ENCODE measurements at regions not wholly inside any gene's neighbourhood (a gene's known extent, or its start where the extent isn't known, plus 50 kb on each side); places are given as distances from the start of the nearest gene placed in this dataset.

- DNase-seq (ENCODE audit: low read depth): no peak
- no peak for TF ChIP-seq CTCF (IDR thresholded peaks at IDR 0.05; ENCODE audit: insufficient read depth, low read depth, low read length, missing control alignments)
Measured at GRCh38 chr9:89752154-89752553, 147.3 kb downstream of the GADD45G start.

GRCh38 chr9:89753472-89754055 is 148.8 kb downstream of the GADD45G start:
- DNase-seq (ENCODE audit: low read depth): peak; percentile 29
- no peak overlapping the region for H3K4me3 ChIP-seq (ENCODE audit: low read depth, low read length)
- no peak for TF ChIP-seq CTCF (IDR thresholded peaks at IDR 0.05; ENCODE audit: insufficient read depth, low read depth, low read length, missing control alignments)

More at GRCh38 chr9:89752154-89752553, 147.3 kb downstream of the GADD45G start:
- no peak overlapping the region for H3K4me3 ChIP-seq (ENCODE audit: low read depth, low read length)

GRCh38 chr9:89754193-89754592 is 149.4 kb downstream of the GADD45G start:
- no peak for TF ChIP-seq CTCF (IDR thresholded peaks at IDR 0.05; ENCODE audit: insufficient read depth, low read depth, low read length, missing control alignments)

GRCh38 chr9:89755821-89756220 is 151.0 kb downstream of the GADD45G start:
- no peak for DNase-seq (ENCODE audit: low read depth)
- no peak for TF ChIP-seq CTCF (IDR thresholded peaks at IDR 0.05; ENCODE audit: insufficient read depth, low read depth, low read length, missing control alignments)

More at GRCh38 chr9:89754193-89754592, 149.4 kb downstream of the GADD45G start:
- no peak for DNase-seq (ENCODE audit: low read depth)
- no peak overlapping the region for H3K4me3 ChIP-seq (ENCODE audit: low read depth, low read length)

GRCh38 chr9:89756891-89757537 is 152.2 kb downstream of the GADD45G start:
- H3K4me3 ChIP-seq (ENCODE audit: low read depth, low read length): no peak overlapping the region
- no peak for DNase-seq (ENCODE audit: low read depth)
- no peak for TF ChIP-seq CTCF (IDR thresholded peaks at IDR 0.05; ENCODE audit: insufficient read depth, low read depth, low read length, missing control alignments)

More at GRCh38 chr9:89755821-89756220, 151.0 kb downstream of the GADD45G start:
- no peak overlapping the region for H3K4me3 ChIP-seq (ENCODE audit: low read depth, low read length)

GRCh38 chr9:89757776-89758528 is 153.1 kb downstream of the GADD45G start:
- no peak for DNase-seq (ENCODE audit: low read depth)
- no peak overlapping the region for H3K4me3 ChIP-seq (ENCODE audit: low read depth, low read length)
- TF ChIP-seq CTCF (IDR thresholded peaks at IDR 0.05; ENCODE audit: insufficient read depth, low read depth, low read length, missing control alignments): no peak

Measured in GM12865 (cell line).